SK-N-MC (cell line): ENCODE measurements at regions not wholly inside any gene's neighbourhood (a gene's known extent, or its start where the extent isn't known, plus 50 kb on each side); places are given as distances from the start of the nearest gene placed in this dataset.

Experiments used
- EZH2 ChIP-seq: fragments of 200-600 bp; sonication (generic); IDR thresholded peaks from one replicate; pipeline ENCODE4 v1.6.1; 2017; ENCODE audit warnings: antibody characterized with exemption
- FOXP2 ChIP-seq: optimal IDR thresholded peaks from 2 replicates; pipeline ENCODE3; 2011; ENCODE audit warnings: mild to moderate bottlenecking, moderate library complexity; ENCODE audit not compliant: insufficient read depth; ENCODE audit errors: extremely low read length, control extremely low read depth
- POLR2AphosphoS5 ChIP-seq: IDR thresholded peaks from 2 replicates; pipeline ENCODE4 v1.6.1; 2012; ENCODE audit warnings: mild to moderate bottlenecking, low read depth, low read length, borderline replicate concordance

- no peak for TF ChIP-seq POLR2AphosphoS5
- no peak for TF ChIP-seq EZH2
- no peak for TF ChIP-seq FOXP2
Measured at GRCh38 chr11:134822897-134823296, 410.9 kb upstream of the B3GAT1 start.
